ENCODE measurements at regions not wholly inside any gene's neighbourhood (a gene's known extent, or its start where the extent isn't known, plus 50 kb on each side); places are given as distances from the start of the nearest gene placed in this dataset.

GRCh38 chr9:107431461-107431860 is 58.1 kb downstream of the KLF4 start:
- no peak for TF ChIP-seq CTCF (conservative IDR thresholded peaks at IDR 0.05; ENCODE audit: low read depth, low read length)
- no peak for DNase-seq (ENCODE audit: low read depth)
- no peak overlapping the region for H3K4me3 ChIP-seq (ENCODE audit: low read depth, low read length)

GRCh38 chr9:107430071-107430470 is 59.5 kb downstream of the KLF4 start:
- no peak overlapping the region for H3K4me3 ChIP-seq (ENCODE audit: low read depth, low read length)
- no peak for DNase-seq (ENCODE audit: low read depth)
- TF ChIP-seq CTCF (conservative IDR thresholded peaks at IDR 0.05; ENCODE audit: low read depth, low read length) = no peak

- H3K4me3 ChIP-seq (ENCODE audit: low read depth, low read length) = no peak overlapping the region
- TF ChIP-seq CTCF (conservative IDR thresholded peaks at IDR 0.05; ENCODE audit: low read depth, low read length) = no peak
- no peak for DNase-seq (ENCODE audit: low read depth)
These were observed 63.4 kb downstream of the KLF4 start for GRCh38 chr9:107426126-107426525.

- peak overlapping the region; percentile 47 for H3K4me3 ChIP-seq (ENCODE audit: low read depth, low read length)
- peak; percentile 66 for DNase-seq (ENCODE audit: low read depth)
- peak; percentile 92 for TF ChIP-seq CTCF (conservative IDR thresholded peaks at IDR 0.05; ENCODE audit: low read depth, low read length)
These were observed 64.2 kb downstream of the KLF4 start for GRCh38 chr9:107425101-107426025.

- H3K4me3 ChIP-seq (ENCODE audit: low read depth, low read length) = no peak overlapping the region
- no peak for TF ChIP-seq CTCF (conservative IDR thresholded peaks at IDR 0.05; ENCODE audit: low read depth, low read length)
- no peak for DNase-seq (ENCODE audit: low read depth)
These were observed 66.0 kb downstream of the KLF4 start for GRCh38 chr9:107423540-107423939.

- DNase-seq (ENCODE audit: low read depth) = peak; percentile 85
These were observed 67.1 kb downstream of the KLF4 start for GRCh38 chr9:107422189-107423185.

More at GRCh38 chr9:107422189-107423185, 67.1 kb downstream of the KLF4 start:
- peak; percentile 84 for TF ChIP-seq CTCF (conservative IDR thresholded peaks at IDR 0.05; ENCODE audit: low read depth, low read length)
- no peak overlapping the region for H3K4me3 ChIP-seq (ENCODE audit: low read depth, low read length)

All from choroid plexus epithelial cell (primary cell).